ENCODE measurements at regions not wholly inside any gene's neighbourhood (a gene's known extent, or its start where the extent isn't known, plus 50 kb on each side); places are given as distances from the start of the nearest gene placed in this dataset.
"Not testable (repeated sequence)": the region's sequence is repeated elsewhere in the genome, so short reads cannot be mapped to it uniquely, and the experiment has no call there.

DNA sequence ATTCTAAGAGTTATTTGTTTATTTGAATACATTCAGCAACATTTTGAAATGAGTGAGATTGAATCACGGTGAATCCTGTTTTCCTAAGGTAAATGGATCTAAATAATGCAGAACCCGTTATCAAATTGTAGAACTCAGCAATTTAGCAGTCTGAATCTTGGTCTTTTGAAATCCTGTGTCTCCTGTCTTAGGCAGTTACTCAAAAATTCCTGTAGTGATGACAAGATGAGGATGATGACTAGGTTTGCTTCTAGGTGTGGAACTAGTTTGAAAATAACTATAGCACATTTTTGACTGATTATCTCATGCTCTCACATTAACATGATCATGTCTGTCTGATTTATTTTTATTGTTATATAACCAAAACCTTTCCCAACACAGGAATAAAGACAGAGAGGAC, 115.0 kb downstream of the RAP2B start:
- TF ChIP-seq, protein P1, sequence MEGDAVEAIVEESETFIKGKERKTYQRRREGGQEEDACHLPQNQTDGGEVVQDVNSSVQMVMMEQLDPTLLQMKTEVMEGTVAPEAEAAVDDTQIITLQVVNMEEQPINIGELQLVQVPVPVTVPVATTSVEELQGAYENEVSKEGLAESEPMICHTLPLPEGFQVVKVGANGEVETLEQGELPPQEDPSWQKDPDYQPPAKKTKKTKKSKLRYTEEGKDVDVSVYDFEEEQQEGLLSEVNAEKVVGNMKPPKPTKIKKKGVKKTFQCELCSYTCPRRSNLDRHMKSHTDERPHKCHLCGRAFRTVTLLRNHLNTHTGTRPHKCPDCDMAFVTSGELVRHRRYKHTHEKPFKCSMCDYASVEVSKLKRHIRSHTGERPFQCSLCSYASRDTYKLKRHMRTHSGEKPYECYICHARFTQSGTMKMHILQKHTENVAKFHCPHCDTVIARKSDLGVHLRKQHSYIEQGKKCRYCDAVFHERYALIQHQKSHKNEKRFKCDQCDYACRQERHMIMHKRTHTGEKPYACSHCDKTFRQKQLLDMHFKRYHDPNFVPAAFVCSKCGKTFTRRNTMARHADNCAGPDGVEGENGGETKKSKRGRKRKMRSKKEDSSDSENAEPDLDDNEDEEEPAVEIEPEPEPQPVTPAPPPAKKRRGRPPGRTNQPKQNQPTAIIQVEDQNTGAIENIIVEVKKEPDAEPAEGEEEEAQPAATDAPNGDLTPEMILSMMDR (IDR thresholded peaks at IDR 0.05; ENCODE audit: insufficient read depth, low read depth, low read length) = no peak
- no peak for DNase-seq (ENCODE audit: low read depth)
- no peak overlapping the region for H3K4me3 ChIP-seq (ENCODE audit: low read depth, low read length)

DNA sequence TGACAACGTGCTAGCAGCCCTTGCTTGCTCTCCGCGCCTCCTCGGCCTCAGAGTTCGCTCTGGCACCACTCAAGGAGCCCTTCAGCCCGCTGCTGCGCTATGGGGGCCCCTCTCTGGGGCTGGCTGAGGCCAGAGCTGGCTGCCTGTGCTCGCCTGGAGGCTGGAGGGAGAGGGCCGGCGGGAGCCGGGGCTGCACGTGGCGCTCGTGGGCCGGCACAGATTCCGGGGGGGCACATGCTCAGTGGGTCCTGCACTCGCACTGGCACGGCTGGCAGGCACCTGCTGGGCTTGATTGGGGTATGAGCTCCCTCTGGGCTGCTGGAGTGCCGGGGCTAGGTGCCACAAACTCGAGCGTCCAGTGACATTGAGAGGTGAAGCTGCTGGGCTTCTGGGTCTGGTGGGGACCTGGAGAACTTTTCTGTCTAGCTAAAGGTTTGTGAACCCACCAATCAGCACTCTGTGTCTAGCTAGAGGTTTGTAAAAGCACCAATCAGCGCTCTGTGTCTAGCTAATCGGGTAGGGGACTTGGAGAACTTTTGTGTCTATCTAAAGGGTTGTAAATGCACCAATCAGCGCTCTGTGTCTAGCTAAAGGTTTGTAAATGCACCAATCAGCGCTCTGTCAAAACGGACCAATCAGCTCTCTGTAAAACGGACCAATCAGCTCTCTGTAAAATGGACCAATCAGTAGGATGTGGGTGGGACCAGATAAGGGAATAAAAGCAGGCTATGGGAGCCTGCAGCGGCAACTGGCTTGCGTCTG, 119.4 kb downstream of the RAP2B start:
- H3K4me3 ChIP-seq (ENCODE audit: low read depth, low read length); DNase-seq (ENCODE audit: low read depth): not testable (repeated sequence)

DNA sequence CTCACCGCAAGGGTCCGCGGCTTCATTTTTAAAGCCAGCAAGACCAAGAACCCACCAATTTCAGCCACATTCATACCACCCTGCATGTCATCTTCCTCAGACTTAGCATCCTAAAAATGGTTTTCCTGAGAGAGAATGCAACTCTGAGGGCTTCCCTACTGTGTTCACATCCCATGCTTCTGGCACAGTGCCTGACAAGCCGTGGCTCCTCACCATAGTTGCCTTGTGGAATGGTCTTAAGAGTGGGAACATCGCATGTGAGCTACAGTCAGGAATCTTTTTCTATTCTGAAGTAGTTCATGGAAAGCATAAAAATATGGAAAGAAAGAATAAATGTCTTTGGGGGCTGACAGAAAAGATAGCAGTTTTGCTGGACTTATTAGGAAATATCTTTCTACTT, 120.3 kb downstream of the RAP2B start:
- no peak for DNase-seq (ENCODE audit: low read depth)
- TF ChIP-seq, protein P1 (IDR thresholded peaks at IDR 0.05; ENCODE audit: insufficient read depth, low read depth, low read length) = no peak
- no peak overlapping the region for H3K4me3 ChIP-seq (ENCODE audit: low read depth, low read length)

DNA sequence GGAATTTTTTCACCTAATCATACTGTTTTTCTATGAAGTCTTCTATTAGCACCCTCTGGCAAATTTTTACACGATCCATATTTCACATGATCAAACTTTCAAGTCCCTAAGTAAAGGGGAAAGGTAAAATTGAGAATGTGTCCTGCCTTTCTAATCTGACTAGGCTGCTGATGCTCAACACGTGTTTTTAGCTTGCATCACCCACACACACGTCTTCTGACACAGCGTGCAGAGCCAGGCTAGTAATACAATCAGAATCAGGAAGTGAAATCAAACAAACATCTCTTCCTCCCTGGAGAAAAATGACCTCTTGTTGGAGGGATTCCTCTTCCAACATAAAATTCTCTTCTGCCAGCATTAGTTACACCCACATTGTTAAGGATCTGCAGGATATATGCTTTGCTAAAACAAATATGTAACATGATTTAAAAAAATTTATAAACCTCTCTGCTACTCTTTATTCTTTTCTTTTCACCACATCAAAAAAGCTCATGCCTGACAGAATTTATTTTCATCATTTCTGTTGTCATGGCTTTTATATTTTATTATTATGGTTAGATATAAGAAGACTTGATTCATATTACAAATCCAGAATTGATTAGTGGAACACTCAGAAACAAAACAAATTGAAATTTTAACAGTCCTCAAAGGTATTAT, 122.4 kb downstream of the RAP2B start:
- DNase-seq (ENCODE audit: low read depth) = peak; percentile 91
- TF ChIP-seq, protein P1 (IDR thresholded peaks at IDR 0.05; ENCODE audit: insufficient read depth, low read depth, low read length) = no peak
- no peak overlapping the region for H3K4me3 ChIP-seq (ENCODE audit: low read depth, low read length)

DNA sequence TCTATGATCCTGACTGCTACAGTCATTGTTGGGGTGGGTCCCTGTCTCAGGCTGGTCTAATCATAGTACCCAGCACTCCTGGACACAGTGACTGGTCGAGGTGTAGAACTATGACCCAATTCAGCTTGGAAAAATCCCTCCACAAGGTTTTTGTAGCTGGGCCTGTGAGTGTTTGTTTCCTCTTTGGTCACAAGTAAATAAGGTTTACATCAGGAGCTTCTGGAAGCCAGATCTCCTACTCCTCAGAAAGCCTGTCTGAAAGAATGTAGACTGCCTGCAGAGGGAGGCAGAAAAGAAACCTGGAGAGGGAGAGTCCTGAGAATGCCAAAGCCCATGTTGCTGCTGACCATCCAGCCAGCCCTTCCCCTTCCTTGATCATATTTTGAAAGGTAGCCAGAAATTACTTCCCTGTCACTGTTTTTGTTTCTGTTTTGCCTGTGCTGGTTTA, 123.2 kb downstream of the RAP2B start:
- DNase-seq (ENCODE audit: low read depth) = peak; percentile 48
- no peak overlapping the region for H3K4me3 ChIP-seq (ENCODE audit: low read depth, low read length)
- TF ChIP-seq, protein P1 (IDR thresholded peaks at IDR 0.05; ENCODE audit: insufficient read depth, low read depth, low read length) = peak; percentile 9

DNA sequence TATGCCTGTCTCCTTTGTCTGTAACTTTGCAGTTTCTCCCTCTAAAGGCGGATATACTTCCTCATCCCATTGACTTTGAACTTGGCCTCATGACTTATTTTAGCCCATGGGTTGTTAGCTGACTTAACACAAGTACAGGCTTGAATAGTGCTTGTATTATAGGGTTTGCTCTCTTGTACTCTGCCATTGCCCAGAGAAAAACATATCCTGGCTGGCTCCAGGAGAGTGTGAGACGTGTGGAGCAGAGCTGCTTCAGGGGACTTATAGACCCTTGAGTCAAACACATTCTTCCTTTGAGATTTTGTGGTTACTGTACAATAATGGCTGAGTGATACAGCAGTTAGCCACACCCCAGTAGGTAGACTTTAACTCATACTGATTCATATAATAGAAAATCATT, 124.0 kb downstream of the RAP2B start:
- TF ChIP-seq, protein P1 (IDR thresholded peaks at IDR 0.05; ENCODE audit: insufficient read depth, low read depth, low read length) = no peak
- H3K4me3 ChIP-seq (ENCODE audit: low read depth, low read length) = no peak overlapping the region

DNA sequence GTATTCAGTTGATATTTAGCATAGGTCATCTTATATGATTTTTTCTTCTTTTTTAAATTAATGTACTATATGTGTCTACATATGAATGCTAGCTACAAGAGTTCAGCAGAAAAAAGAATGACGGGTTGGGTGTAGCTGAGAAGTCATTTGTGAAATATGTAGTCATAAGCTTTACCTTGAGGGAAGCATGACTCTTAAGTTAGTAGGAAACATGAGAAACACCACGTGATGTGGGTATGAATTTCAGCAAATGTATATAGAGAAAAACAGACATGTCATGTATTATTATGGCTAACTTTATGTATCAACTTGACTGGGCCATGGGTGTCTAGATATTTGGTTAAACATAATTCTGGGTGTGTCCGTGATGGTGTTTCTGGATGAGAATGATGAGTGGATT, 125.0 kb downstream of the RAP2B start:
- DNase-seq (ENCODE audit: low read depth) = no peak
- TF ChIP-seq, protein P1 (IDR thresholded peaks at IDR 0.05; ENCODE audit: insufficient read depth, low read depth, low read length) = no peak
- no peak overlapping the region for H3K4me3 ChIP-seq (ENCODE audit: low read depth, low read length)

More for the DNA sequence above, 124.0 kb downstream of the RAP2B start:
- DNase-seq (ENCODE audit: low read depth) = no peak

All from fibroblast of villous mesenchyme (primary cell).